ENCODE measurements at regions not wholly inside any gene's neighbourhood (a gene's known extent, or its start where the extent isn't known, plus 50 kb on each side); places are given as distances from the start of the nearest gene placed in this dataset.

DNA sequence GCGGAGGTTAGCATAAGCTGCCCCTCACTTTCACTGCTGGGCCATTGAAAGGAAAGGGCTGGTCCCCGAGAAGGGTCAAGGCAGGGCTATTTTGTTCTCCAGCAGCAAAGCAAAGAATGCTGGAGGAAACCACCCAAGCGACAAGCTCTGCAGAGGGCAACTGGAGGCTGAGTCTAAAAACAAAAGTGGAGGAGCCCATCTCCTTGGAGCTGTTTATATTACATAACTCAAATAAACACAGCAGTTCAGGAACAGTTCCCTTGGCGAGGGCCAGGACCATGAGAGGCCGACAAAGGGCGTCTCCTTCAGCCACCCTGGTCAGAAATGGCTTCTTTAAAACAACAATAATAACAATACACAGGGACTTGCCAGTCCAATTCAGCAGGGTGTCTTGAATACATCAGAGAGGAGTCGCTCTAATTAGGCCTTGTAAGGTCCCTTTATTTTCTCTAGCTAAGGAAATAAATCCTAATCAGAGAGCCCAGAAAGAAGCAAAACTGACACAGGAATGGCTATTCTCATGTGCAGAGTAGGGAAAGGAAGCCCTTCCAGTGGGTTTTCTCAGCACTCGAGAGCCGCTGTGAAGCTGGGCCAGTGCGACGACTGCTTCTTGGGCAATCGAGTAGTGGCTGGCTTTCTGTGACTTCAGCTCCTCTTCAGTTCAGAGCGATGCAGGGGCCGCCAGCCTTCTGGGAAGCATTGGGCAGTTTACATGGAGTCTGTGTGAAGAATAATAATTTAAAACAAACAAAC is 57.0 kb upstream of the TARBP1 start:
- no peak for DNase-seq

DNA sequence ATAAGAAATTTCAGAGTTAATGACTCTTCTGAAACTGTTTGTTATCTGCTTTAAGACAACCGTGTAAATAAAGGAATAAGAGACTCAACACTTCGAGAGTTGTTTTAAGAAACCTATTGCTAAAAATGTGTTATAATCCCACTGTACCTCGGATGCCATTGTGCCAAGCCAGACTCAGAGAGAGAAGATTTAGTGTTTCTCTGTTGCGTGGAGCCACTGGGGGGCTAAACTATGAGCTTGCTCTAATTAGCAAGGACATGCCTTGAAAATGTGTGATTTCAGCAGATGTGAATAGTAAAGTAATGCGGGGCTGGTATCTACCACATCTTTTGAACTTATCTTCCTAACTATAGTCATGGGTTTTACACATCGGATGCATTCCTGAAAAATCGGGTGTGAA is 56.2 kb upstream of the TARBP1 start:
- no peak for DNase-seq

DNA sequence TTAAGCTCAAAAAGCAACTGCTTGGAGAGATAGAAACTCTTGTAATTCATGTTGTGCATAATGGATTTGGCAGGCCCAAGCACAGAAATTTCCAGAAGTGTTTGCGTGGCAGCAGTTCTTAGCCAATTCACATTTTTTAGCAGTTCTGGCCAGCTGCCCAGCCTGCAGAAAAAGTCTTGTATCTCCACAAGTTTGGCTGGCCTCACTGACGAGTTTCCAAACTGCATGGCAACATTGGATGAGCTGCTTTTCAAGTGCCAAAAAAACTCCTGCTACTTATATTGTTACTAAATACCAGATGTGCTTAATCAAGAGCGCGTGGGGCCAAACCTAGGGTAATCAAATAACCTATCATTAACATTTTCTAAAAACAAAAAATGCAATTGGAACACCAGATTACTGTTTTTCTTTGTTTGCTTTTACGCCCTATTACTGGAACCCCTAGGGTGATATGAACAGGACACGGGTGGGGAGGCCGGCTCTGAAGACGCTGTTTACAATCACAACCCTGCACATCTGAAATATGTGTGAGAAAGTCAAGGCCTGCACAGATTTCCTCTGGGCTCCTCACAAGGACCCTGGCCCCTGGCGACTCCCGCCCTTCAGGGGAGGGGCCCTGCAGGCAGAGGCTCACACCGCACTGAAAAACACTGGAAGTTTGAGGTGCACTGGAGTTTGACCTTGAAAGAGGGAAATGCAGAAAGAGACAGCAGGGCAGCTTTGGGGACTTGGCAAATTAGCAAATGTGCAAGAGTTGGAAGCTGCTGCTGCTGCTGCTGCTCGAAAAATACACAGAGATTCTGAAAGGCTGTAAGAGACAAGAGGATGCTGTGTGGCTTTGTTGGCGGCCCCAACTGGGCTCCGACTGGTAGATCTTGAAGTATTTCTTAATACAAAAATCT is 55.2 kb upstream of the TARBP1 start:
- no peak for DNase-seq

DNA sequence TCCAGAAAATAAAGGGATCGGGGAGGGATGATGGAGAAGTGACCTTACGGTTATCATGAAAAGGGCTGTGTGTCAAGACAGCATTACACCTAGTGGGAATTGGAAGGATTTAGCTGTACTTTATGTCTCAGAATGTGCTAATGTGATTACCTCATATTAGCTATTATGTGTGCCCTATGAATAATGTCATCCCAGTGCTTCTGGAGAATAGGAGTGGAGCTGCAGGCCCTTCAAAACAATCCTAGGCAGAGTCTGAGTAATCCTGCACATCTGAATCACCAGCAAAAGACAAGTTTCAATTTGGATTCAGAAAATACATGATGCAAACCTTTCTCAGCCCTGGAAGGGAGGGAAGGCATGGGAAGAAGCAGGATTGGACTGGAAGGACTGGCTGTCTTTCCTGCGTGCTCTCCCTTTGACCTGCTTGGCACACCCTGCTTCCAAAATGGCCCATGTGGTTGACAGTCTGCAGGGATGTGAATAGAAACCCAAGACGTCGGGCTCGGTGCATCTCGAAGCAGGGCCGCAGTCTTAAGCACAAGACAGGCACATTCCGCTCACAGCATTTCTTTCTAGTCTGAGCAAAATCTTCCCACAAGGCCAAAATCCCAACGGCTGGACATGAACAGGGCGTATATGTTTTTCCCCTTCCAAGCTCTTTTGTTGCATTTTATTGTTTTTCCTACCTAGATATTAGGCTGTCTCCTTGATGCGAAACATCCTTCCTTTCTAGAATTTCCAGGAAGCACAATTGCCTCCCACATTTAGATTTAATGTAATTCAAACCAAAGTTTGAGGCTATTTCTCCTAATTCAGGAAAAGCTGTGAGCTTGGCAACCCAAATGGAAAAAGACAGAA is 54.3 kb upstream of the TARBP1 start:
- no peak for DNase-seq

DNA sequence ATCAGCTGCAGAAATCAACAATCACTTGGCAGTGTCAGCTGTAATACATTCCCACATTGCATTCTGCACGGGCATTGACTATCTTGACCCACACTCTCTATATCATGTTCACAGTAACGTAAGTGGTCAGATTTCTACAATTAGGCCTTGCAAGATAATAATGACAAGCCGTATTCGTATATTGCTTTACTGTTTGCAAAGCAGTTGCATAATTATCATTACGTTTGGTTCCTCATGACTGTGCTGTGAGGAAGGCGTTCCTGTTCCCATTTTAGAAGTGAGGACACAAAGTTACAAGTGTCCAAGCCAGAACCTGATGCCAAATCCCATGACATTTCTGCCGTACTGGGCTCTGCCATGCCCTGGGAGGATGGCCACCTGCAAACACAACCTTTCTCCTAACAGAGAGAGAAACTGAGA is 53.5 kb upstream of the TARBP1 start:
- DNase-seq: no peak

DNA sequence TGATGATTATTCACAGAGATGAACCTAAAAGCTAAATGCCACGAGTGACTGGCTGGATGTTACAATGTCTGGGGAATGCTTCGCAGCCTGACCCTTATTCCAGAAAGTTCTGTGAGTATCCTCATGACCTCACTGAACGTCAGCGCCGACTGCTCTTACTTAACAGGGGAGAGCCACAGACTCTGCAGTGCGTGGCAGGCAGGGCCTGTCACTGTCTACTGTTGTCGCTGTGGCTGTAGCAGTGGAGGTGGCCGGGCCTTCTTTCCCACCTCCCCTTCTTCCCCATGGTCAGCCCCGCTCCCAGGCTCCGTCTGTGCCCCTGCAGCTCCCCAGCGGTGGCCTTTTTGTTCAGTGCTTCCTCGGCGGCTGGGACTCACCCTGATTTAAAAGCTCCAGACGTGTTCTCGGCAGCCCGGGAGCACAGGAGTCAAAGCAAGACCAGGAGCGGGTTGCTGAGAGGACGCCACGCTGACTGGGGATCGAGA is 52.2 kb upstream of the TARBP1 start:
- no peak for DNase-seq

DNA sequence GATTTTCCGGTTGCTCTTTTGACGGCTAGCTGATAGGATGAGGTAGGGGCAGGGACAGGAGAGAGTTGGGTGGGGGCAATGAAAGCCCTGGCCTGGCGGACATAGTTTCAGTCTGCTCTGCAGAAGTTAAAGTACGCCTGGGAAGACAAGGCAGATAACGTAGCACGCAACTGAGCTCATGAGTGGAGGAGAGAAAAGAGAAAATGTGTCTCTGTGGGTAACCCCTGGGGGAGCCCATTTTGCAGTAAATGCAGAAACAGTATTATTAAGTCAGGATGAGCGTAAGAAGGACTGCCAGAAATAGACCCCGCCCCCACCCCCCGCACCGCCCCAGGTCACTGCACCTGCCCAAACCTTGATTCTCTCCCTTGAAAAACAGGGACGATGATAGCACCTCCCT is 51.7 kb upstream of the TARBP1 start:
- DNase-seq: no peak

DNA sequence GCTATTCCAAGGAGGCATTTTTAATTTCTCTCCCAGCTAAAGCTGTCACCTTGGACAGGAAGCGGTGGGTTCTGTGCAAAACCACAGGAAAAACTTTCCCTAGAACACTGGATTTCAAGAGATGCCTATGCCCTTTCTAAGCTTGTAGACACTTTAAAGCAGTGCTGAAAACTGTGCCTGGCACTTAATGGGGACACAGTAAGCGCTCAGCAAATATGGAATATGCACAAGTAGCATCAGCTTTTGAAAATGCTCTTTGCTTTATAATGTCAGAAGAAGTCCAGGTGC is 50.9 kb upstream of the TARBP1 start:
- DNase-seq: no peak

DNA sequence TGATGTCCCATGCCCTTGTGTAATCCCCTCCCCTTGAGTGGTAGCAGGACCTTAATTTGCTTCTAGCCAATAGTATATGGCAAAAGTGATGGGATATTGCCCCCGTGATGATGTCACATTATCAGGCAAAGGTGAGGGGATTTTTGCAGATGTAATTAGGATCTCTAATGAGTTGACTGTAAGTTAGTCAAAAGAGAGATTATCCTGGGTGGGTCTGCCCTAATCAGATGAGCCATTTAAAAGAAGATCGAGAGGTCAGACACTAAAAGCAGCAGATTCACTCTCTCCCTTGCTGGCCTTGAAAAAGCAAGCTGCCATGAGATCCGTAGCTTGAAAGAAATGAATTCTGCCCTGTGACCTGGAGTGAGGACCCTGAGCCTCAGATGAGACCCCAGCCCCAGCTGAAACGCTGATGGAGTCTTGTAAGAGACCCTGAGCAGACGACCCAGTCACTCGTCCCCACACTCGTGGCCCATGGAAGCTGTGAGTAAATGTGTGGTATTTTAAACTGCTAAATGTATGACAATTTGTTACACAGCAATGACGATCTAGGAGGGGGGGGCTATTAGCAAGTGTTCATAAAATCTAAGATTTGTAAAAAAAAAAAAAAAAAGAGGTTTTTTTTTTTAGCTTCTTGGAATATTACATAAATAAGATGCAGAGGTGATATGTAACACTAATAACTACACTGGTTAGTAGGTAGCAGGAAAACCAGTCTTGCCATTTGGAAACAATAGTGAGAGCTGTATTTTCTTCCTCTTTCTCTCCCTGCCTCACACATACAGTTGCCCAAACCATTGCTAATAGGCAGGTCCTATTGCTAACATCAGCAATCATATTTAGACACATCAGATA is 50.3 kb upstream of the TARBP1 start:
- DNase-seq: no peak

Measured in CD4-positive, alpha-beta T cell treated with Interleukin-17A for 4 hours (primary cell).